IMR-90 (cell line): ENCODE measurements at regions not wholly inside any gene's neighbourhood (a gene's known extent, or its start where the extent isn't known, plus 50 kb on each side); places are given as distances from the start of the nearest gene placed in this dataset.

Experiments used
- ATAC-seq: fragments of 200-7000 bp; cut with Tn5 transposase; 2 replicates; pipeline ENCODE4 v1.9.1; 2020; ENCODE audit warnings: low read depth, mild to moderate bottlenecking, moderate library complexity
- BruUV-seq: library from RNA; stranded (reverse); fragments of 400-500 nt; replicated peaks from 2 replicates; lab custom pipeline; 2021; lab: Mats Ljungman, UMichigan
- CTCF ChIA-PET: fragments of 300-600 bp; formaldehyde crosslinking; extraction: SDS; loops from one replicate; lab custom pipeline; 2021; ENCODE audit warnings: antibody characterized with exemption; lab: Yijun Ruan, JAX
- POLR2A ChIA-PET: fragments of 300-600 bp; sonication (Branson Sonifier 250); formaldehyde crosslinking; loops from one replicate; lab custom pipeline; 2022; ENCODE audit warnings: antibody characterized with exemption; ENCODE audit not compliant: unreplicated experiment; lab: Charles Lee
- DNase-seq: peaks from one replicate; pipeline ENCODE4 v3.0.0; 2013
- H2AFZ ChIP-seq: replicated peaks from 2 replicates; pipeline ENCODE3; 2013; ENCODE audit warnings: low read length, mild to moderate bottlenecking; ENCODE audit not compliant: poor library complexity
- H2AK5ac ChIP-seq: 2 replicates; pipeline ENCODE4 v1.6.1; 2013; ENCODE audit warnings: low read depth, low read length, inconsistent platforms
- H2AK9ac ChIP-seq: replicated peaks from 2 replicates; pipeline ENCODE3; 2013; ENCODE audit warnings: mild to moderate bottlenecking, low read depth, low read length, moderate library complexity; ENCODE audit not compliant: poor library complexity
- H2BK120ac ChIP-seq: 2 replicates; pipeline ENCODE4 v1.6.1; 2013; ENCODE audit warnings: low read depth, low read length, inconsistent platforms
- H2BK15ac ChIP-seq: 3 replicates; pipeline ENCODE4 v1.6.1; 2013; ENCODE audit warnings: low read depth, low read length, inconsistent platforms
- H2BK20ac ChIP-seq: 2 replicates; pipeline ENCODE4 v1.6.1; 2013; ENCODE audit warnings: low read depth, mild to moderate bottlenecking, inconsistent platforms, low read length, moderate library complexity
- H2BK5ac ChIP-seq: 2 replicates; pipeline ENCODE4 v1.6.1; 2013; ENCODE audit warnings: mild to moderate bottlenecking, low read depth, low read length, inconsistent platforms; ENCODE audit not compliant: poor library complexity, severe bottlenecking
- H3K14ac ChIP-seq: replicated peaks from 2 replicates; pipeline ENCODE4 v1.6.1; 2013; ENCODE audit warnings: low read depth, low read length, inconsistent platforms
- H3K18ac ChIP-seq: 2 replicates; pipeline ENCODE4 v1.6.1; 2013; ENCODE audit warnings: low read depth, low read length, control low read depth
- H3K23ac ChIP-seq: 2 replicates; pipeline ENCODE4 v1.6.1; 2013; ENCODE audit warnings: low read depth, low read length, inconsistent platforms
- H3K27ac ChIP-seq: 2 replicates; pipeline ENCODE4 v1.5.1; 2013; ENCODE audit warnings: mild to moderate bottlenecking, control low read depth, low read length; ENCODE audit not compliant: insufficient read depth
- H3K27me3 ChIP-seq: 2 replicates; pipeline ENCODE4 v1.6.1; 2013; ENCODE audit warnings: low read length; ENCODE audit not compliant: control insufficient read depth, insufficient read depth
- H3K36me3 ChIP-seq: 2 replicates; pipeline ENCODE4 v1.6.1; 2013; ENCODE audit warnings: low read length, mixed read lengths; ENCODE audit not compliant: control insufficient read depth, insufficient read depth
- H3K4ac ChIP-seq: 2 replicates; pipeline ENCODE4 v1.6.1; 2013; ENCODE audit warnings: low read depth, low read length, inconsistent platforms
- H3K4me1 ChIP-seq: 2 replicates; pipeline ENCODE4 v1.6.1; 2013; ENCODE audit warnings: low read length, mixed read lengths; ENCODE audit not compliant: control insufficient read depth, insufficient read depth
- H3K4me2 ChIP-seq: 2 replicates; pipeline ENCODE4 v1.6.1; 2013; ENCODE audit warnings: low read depth, mild to moderate bottlenecking, control low read depth, low read length, moderate library complexity
- H3K4me3 ChIP-seq: 2 replicates; pipeline ENCODE4 v1.5.1; 2013; ENCODE audit warnings: low read depth, mild to moderate bottlenecking, control low read depth, low read length, moderate library complexity; ENCODE audit not compliant: insufficient read depth
- H3K56ac ChIP-seq: 2 replicates; pipeline ENCODE4 v1.6.1; 2013; ENCODE audit warnings: low read length, inconsistent platforms; ENCODE audit not compliant: insufficient read depth; ENCODE audit errors: extremely low read depth
- H3K79me1 ChIP-seq, 2 experiments: 2 replicates each; pipeline ENCODE4 v1.6.1; 2013; ENCODE audit warnings: low read length in 2 of 2, inconsistent platforms in 1 of 2, low read depth in 1 of 2
- H3K9ac ChIP-seq: 2 replicates; pipeline ENCODE4 v1.6.1; 2013; ENCODE audit warnings: low read depth, low read length, control low read depth
- H3K9me1 ChIP-seq: 2 replicates; pipeline ENCODE4 v1.6.1; 2013; ENCODE audit warnings: low read length, inconsistent platforms; ENCODE audit not compliant: insufficient read depth
- H3K9me3 ChIP-seq: 2 replicates; pipeline ENCODE4 v1.6.1; 2013; ENCODE audit warnings: low read length; ENCODE audit not compliant: control insufficient read depth, insufficient read depth
- H4K20me1 ChIP-seq: 2 replicates; pipeline ENCODE4 v1.6.1; 2013; ENCODE audit warnings: low read length, inconsistent platforms; ENCODE audit not compliant: insufficient read depth
- H4K5ac ChIP-seq: 2 replicates; pipeline ENCODE4 v1.6.1; 2013; ENCODE audit warnings: mild to moderate bottlenecking, low read depth, low read length, control low read depth
- H4K8ac ChIP-seq, 2 experiments: 2 replicates each; pipeline ENCODE4 v1.6.1; 2013; ENCODE audit warnings: low read depth in 2 of 2, low read length in 2 of 2, control low read depth in 1 of 2, inconsistent platforms in 1 of 2
- H4K91ac ChIP-seq: 2 replicates; pipeline ENCODE4 v1.6.1; 2013; ENCODE audit warnings: low read depth, low read length, inconsistent platforms; ENCODE audit not compliant: insufficient read depth
- BHLHE40 ChIP-seq: fragments of 150-350 bp; IDR thresholded peaks from 2 replicates; pipeline ENCODE4 v1.6.1; 2016; ENCODE audit warnings: mild to moderate bottlenecking, low read depth, low read length
- CEBPB ChIP-seq: IDR thresholded peaks from 2 replicates; pipeline ENCODE4 v1.6.1; 2012; ENCODE audit warnings: low read depth, low read length, improper control_type of control experiment
- CHD1 ChIP-seq: IDR thresholded peaks from 2 replicates; pipeline ENCODE4 v1.6.1; 2012; ENCODE audit warnings: low read depth, low read length, improper control_type of control experiment
- CTCF ChIP-seq: conservative IDR thresholded peaks from 2 replicates; pipeline ENCODE4 v1.5.1; 2012; ENCODE audit warnings: mild to moderate bottlenecking, low read depth, low read length, improper control_type of control experiment
- ELK1 ChIP-seq: fragments of 150-350 bp; IDR thresholded peaks from 2 replicates; pipeline ENCODE4 v1.6.1; 2016; ENCODE audit warnings: low read depth, mild to moderate bottlenecking, low read length, moderate library complexity, borderline replicate concordance
- FOS ChIP-seq: fragments of 150-350 bp; IDR thresholded peaks from 2 replicates; pipeline ENCODE4 v1.6.1; 2016; ENCODE audit warnings: low read depth, low read length
- MAFK ChIP-seq: IDR thresholded peaks from 2 replicates; pipeline ENCODE4 v1.6.1; 2012; ENCODE audit warnings: low read depth, low read length, improper control_type of control experiment
- MAZ ChIP-seq: IDR thresholded peaks from 2 replicates; pipeline ENCODE4 v1.6.1; 2012; ENCODE audit warnings: low read depth, mild to moderate bottlenecking, low read length, improper control_type of control experiment, moderate library complexity, borderline replicate concordance
- MXI1 ChIP-seq: IDR thresholded peaks from 2 replicates; pipeline ENCODE4 v1.6.1; 2012; ENCODE audit warnings: low read depth, mild to moderate bottlenecking, low read length, moderate library complexity, borderline replicate concordance
- NFE2L2 ChIP-seq: fragments of 150-350 bp; IDR thresholded peaks from 2 replicates; pipeline ENCODE4 v1.6.1; 2016; ENCODE audit warnings: low read depth, mild to moderate bottlenecking, low read length
- POLR2A ChIP-seq: IDR thresholded peaks from 2 replicates; pipeline ENCODE4 v1.6.1; 2012; ENCODE audit warnings: mild to moderate bottlenecking, low read depth, low read length
- RFX5 ChIP-seq: IDR thresholded peaks from 2 replicates; pipeline ENCODE4 v1.8.0; 2012; ENCODE audit warnings: low read depth, mild to moderate bottlenecking, low read length, moderate library complexity
- SMC3 ChIP-seq: fragments of 150-350 bp; IDR thresholded peaks from 2 replicates; pipeline ENCODE4 v1.6.1; 2016; ENCODE audit warnings: low read depth, mild to moderate bottlenecking, antibody characterized with exemption, low read length, moderate library complexity
- WGBS, 2 experiments: methylation state at CpG; one replicate each; pipeline versions ENCODE4 v1.1.5 to v1.1.7; 2013; ENCODE audit warnings: missing lambda C conversion rate in 2 of 2; ENCODE audit not compliant: insufficient read length in 1 of 2; ENCODE audit errors: extremely low coverage in 2 of 2; 5-methylcytosine and 5-hydroxymethylcytosine counted together
- dilution Hi-C: fragments of 300-500 bp; cut with HindIII; formaldehyde crosslinking; loops from one replicate; pipeline ENCODE4 v1.14.3; 2018; ENCODE audit warnings: low sequenced_read_pairs; ENCODE audit not compliant: unreplicated experiment
- in situ Hi-C: fragments of 300-500 bp; cut with MboI; formaldehyde crosslinking; loops from 3 replicates; pipeline ENCODE4 v1.14.3; 2019; ENCODE audit warnings: low sequenced_read_pairs, inconsistent platforms, mixed read lengths
- intact Hi-C: fragments of 100-400 bp; cut with micrococcal nuclease; formaldehyde crosslinking; loops from 2 replicates; pipeline ENCODE4 v1.10.0; 2022
- TF ChIP-seq, protein P1 (sequence below): fragments of 150-350 bp; IDR thresholded peaks from 2 replicates; pipeline ENCODE4 v1.6.1; 2017; ENCODE audit warnings: mild to moderate bottlenecking, antibody characterized with exemption, low read length, low read depth

DNA sequence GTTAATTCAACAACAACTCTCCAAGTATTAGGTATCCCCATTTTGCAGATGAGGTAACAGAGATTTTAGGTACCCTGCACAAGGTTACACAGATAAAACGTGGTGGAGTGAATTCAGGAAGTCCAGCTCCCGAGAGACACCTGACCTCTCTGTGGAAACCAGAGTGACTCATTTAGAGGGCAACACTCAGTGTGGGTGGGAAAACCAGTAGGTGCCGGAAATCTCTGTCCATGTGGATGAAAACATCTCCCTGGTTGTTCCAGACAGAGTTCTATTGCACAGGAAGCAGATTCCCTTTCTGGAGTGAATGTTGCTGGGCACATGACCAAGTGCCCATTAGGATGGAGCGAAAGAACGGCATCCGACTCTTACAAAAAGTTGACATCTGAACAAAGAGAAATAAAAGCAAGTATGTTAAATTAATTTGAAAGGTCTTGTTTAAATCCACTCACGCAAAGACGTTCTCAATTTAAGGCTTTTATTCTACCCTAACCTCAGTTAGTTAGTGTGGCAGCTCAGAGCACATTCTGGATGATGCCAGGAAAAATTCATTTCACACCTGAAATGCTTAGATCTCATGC lies 391.9 kb upstream of the WWC1 start:
- Histone ChIP-seq H3K4me1 (no peaks in the 10 kb centered on the region; the same call in 1 of the 2 replicates), H4K20me1 (no peaks in the 10 kb centered on the region), H3K56ac (no peak overlapping the region), H2AFZ (no peak overlapping the region), H3K27me3 (peaks cover 2% of the 10 kb centered on the region; the same call in 1 of the 2 replicates), H3K18ac (no peak overlapping the region), H2BK20ac (no peak overlapping the region), H3K79me1 (no peaks in the 10 kb centered on the region), H3K23ac (no peak overlapping the region), H3K27ac (no peak overlapping the region), H2BK15ac (no peak overlapping the region), H3K14ac (no peak overlapping the region), H4K91ac (no peak overlapping the region), H3K4me2 (no peak overlapping the region), H3K9me3 (no peaks in the 10 kb centered on the region; the same call in 1 of the 2 replicates), H3K4ac (no peak overlapping the region), H4K8ac (no peak overlapping the region), H4K5ac (no peak overlapping the region), H3K4me3 (no peak overlapping the region), H2AK9ac (no peak overlapping the region), H3K9me1 (no peaks in the 10 kb centered on the region), H3K36me3 (no peaks in the 10 kb centered on the region), H3K9ac (no peak overlapping the region), H2BK120ac (no peak overlapping the region), H2AK5ac (no peak overlapping the region), H2BK5ac (no peak overlapping the region)
- POLR2A ChIA-PET: no interaction called here
- no TSS peak for BruUV-seq
- in situ Hi-C loops: no loop called here
- CTCF ChIA-PET: no interaction called here
- intact Hi-C loops: no loop called here
- TF ChIP-seq CHD1 (no peak), RFX5 (no peak), SMC3 (no peak), POLR2A (no peak), CEBPB (no peak), MXI1 (no peak), BHLHE40 (no peak), MAZ (no peak), FOS (no peak), CTCF (no peak), ELK1 (no peak), MAFK (no peak), NFE2L2 (no peak)
- TF ChIP-seq, protein P1, sequence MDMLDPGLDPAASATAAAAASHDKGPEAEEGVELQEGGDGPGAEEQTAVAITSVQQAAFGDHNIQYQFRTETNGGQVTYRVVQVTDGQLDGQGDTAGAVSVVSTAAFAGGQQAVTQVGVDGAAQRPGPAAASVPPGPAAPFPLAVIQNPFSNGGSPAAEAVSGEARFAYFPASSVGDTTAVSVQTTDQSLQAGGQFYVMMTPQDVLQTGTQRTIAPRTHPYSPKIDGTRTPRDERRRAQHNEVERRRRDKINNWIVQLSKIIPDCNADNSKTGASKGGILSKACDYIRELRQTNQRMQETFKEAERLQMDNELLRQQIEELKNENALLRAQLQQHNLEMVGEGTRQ: no peak
- no peak for ATAC-seq
- no CpG with 5 or more reads among the region's 8 CpGs for WGBS, 2 experiments
- DNase-seq: peak; percentile 17
- dilution Hi-C loops: no loop called here
